Loucy (cell line): ENCODE measurements at regions not wholly inside any gene's neighbourhood (a gene's known extent, or its start where the extent isn't known, plus 50 kb on each side); places are given as distances from the start of the nearest gene placed in this dataset.

Experiments used
- H2AFZ ChIP-seq: fragments of 200-600 bp; sonication (generic); 2 replicates; pipeline ENCODE4 v1.6.0; 2016; ENCODE audit warnings: antibody characterized with exemption, mild to moderate bottlenecking, low read length, moderate library complexity
- H3F3A ChIP-seq: fragments of 200-600 bp; 2 replicates; pipeline ENCODE4 v1.6.0; 2016; ENCODE audit warnings: antibody characterized with exemption, low read depth, mild to moderate bottlenecking
- H3K27me3 ChIP-seq: fragments of 200-600 bp; sonication (generic); 2 replicates; pipeline ENCODE4 v1.6.1; 2014; ENCODE audit warnings: low read length, mild to moderate bottlenecking; ENCODE audit not compliant: insufficient read depth, poor library complexity, severe bottlenecking
- H3K36me3 ChIP-seq: fragments of 200-600 bp; sonication (generic); 2 replicates; pipeline ENCODE4 v1.6.1; 2016; ENCODE audit warnings: low read length; ENCODE audit not compliant: insufficient read depth
- H3K4me1 ChIP-seq: fragments of 200-600 bp; sonication (generic); 2 replicates; pipeline ENCODE4 v1.5.1; 2014; ENCODE audit warnings: low read length, mild to moderate bottlenecking; ENCODE audit not compliant: insufficient read depth, poor library complexity, severe bottlenecking
- H3K4me2 ChIP-seq: fragments of 200-600 bp; sonication (generic); 2 replicates; pipeline ENCODE4 v1.6.0; 2014; ENCODE audit warnings: antibody characterized with exemption, low read length, low read depth, mild to moderate bottlenecking; ENCODE audit not compliant: poor library complexity, severe bottlenecking
- H3K4me3 ChIP-seq: fragments of 200-600 bp; sonication (generic); 2 replicates; pipeline ENCODE4 v1.5.1; 2014; ENCODE audit warnings: low read length, mild to moderate bottlenecking, mixed read lengths; ENCODE audit not compliant: poor library complexity, severe bottlenecking
- H3K79me2 ChIP-seq: fragments of 200-600 bp; sonication (generic); 2 replicates; pipeline ENCODE4 v1.6.1; 2014; ENCODE audit warnings: low read length; ENCODE audit not compliant: insufficient read depth
- H3K9ac ChIP-seq: fragments of 200-600 bp; sonication (generic); 2 replicates; pipeline ENCODE4 v1.6.0; 2014; ENCODE audit warnings: mild to moderate bottlenecking, low read depth, low read length, moderate library complexity; ENCODE audit not compliant: poor library complexity, severe bottlenecking
- H3K9me2 ChIP-seq: fragments of 200-600 bp; sonication (generic); replicated peaks from 2 replicates; pipeline ENCODE4 v1.6.1; 2016; ENCODE audit warnings: low read depth, low read length, mixed read lengths
- H3K9me3 ChIP-seq: fragments of 200-600 bp; sonication (generic); 2 replicates; pipeline ENCODE4 v1.6.1; 2014; ENCODE audit warnings: mild to moderate bottlenecking, antibody characterized with exemption, low read length, low read depth; ENCODE audit not compliant: insufficient read depth
- H4K20me1 ChIP-seq: fragments of 200-600 bp; sonication (generic); 2 replicates; pipeline ENCODE4 v1.6.0; 2014; ENCODE audit warnings: antibody characterized with exemption, low read length, mild to moderate bottlenecking; ENCODE audit not compliant: insufficient read depth, poor library complexity, severe bottlenecking
- CTCF ChIP-seq: fragments of 200-600 bp; sonication (generic); conservative IDR thresholded peaks from 2 replicates; pipeline ENCODE4 v1.5.1; 2014; ENCODE audit warnings: mild to moderate bottlenecking, antibody characterized with exemption, low read length
- EZH2phosphoT487 ChIP-seq: fragments of 200-600 bp; IDR thresholded peaks from 2 replicates; pipeline ENCODE4 v1.6.1; 2018; ENCODE audit warnings: antibody characterized with exemption, mild to moderate bottlenecking, moderate library complexity, borderline replicate concordance

GRCh38 chr20:12203981-12204380 is 286.3 kb downstream of the BTBD3 start:
- no peak for TF ChIP-seq EZH2phosphoT487
- Histone ChIP-seq H3K27me3 (no peaks in the 10 kb centered on the region), H3K36me3 (no peaks in the 10 kb centered on the region), H2AFZ (no peak overlapping the region), H3K79me2 (no peaks in the 10 kb centered on the region), H4K20me1 (no peaks in the 10 kb centered on the region), H3K4me3 (no peak overlapping the region), H3K9me3 (no peaks in the 10 kb centered on the region), H3F3A (no peaks in the 10 kb centered on the region), H3K9ac (no peak overlapping the region), H3K4me1 (no peaks in the 10 kb centered on the region), H3K4me2 (no peak overlapping the region), H3K9me2 (no peaks in the 10 kb centered on the region)

DNA sequence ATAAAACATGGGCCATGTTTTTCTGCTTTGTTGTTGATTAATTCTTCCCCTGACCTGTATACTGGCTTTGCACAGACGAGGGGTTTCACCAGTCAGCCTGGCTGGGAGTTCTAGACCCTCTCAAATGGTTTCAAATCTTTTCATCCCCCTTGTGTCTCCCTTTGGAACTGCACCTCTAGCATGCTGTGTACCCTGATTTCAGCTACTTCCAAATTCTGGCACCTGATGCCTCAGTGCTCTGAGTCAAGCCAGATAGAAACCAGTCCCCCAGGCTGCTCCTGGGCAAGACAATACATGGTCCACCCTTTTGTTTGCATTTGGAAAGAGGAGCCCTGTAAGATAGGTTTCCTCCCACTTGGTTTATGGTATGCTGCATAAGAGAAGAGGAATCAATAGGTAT is 290.2 kb downstream of the BTBD3 start:
- H3K79me2 ChIP-seq = no peaks in the 10 kb centered on the region

GRCh38 chr20:12210591-12210990 is 292.9 kb downstream of the BTBD3 start:
- no peaks in the 10 kb centered on the region for H3K9me3 ChIP-seq
- no peak overlapping the region for H3K4me2 ChIP-seq
- H3K79me2 ChIP-seq = no peaks in the 10 kb centered on the region
- no peak for TF ChIP-seq CTCF
- no peak for TF ChIP-seq EZH2phosphoT487
- H3K9me2 ChIP-seq = no peaks in the 10 kb centered on the region
- H3K9ac ChIP-seq = no peak overlapping the region
- no peaks in the 10 kb centered on the region for H3F3A ChIP-seq
- peaks cover 11% of the 10 kb centered on the region for H3K4me1 ChIP-seq
- H2AFZ ChIP-seq = peak overlapping the region; percentile 36; the same call in 1 of the 2 replicates
- H4K20me1 ChIP-seq = no peaks in the 10 kb centered on the region
- no peaks in the 10 kb centered on the region for H3K27me3 ChIP-seq
- H3K36me3 ChIP-seq = no peaks in the 10 kb centered on the region
- H3K4me3 ChIP-seq = no peak overlapping the region

More for the DNA sequence above, 290.2 kb downstream of the BTBD3 start:
- H4K20me1 ChIP-seq = no peaks in the 10 kb centered on the region
- H2AFZ ChIP-seq = no peak overlapping the region
- no peaks in the 10 kb centered on the region for H3K9me3 ChIP-seq
- H3K27me3 ChIP-seq = no peaks in the 10 kb centered on the region
- peaks cover 11% of the 10 kb centered on the region for H3K4me1 ChIP-seq
- no peak overlapping the region for H3K9ac ChIP-seq
- H3K4me3 ChIP-seq = no peak overlapping the region
- H3K4me2 ChIP-seq = no peak overlapping the region
- no peaks in the 10 kb centered on the region for H3K9me2 ChIP-seq
- no peaks in the 10 kb centered on the region for H3K36me3 ChIP-seq
- H3F3A ChIP-seq = no peaks in the 10 kb centered on the region
- TF ChIP-seq CTCF (peak; percentile 84), EZH2phosphoT487 (no peak)

DNA sequence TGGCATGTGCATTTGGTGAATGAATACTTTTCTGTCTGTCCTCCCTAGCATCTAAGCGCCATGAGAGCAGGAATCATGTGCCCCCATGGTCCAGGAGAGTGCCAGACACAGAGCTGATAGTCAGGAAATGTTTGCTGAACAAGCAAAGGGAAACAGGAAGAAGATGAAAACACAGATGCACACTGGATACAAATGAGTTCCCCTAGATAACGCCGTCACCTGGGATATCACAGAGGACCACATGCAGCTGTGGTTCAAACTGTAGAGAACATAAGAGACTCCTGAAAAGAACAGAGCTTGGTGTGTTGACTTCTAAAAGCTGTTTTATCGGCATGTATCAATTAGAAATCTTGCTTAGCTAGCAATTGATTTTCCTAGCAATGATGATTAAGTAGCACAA is 293.7 kb downstream of the BTBD3 start:
- H3K36me3 ChIP-seq = no peaks in the 10 kb centered on the region
- no peak overlapping the region for H3K4me3 ChIP-seq
- no peak overlapping the region for H3K9ac ChIP-seq
- H3K79me2 ChIP-seq = no peaks in the 10 kb centered on the region
- TF ChIP-seq CTCF (no peak), EZH2phosphoT487 (no peak)
- no peaks in the 10 kb centered on the region for H3F3A ChIP-seq
- no peaks in the 10 kb centered on the region for H3K9me3 ChIP-seq
- H4K20me1 ChIP-seq = no peaks in the 10 kb centered on the region
- H3K4me1 ChIP-seq = peaks cover 11% of the 10 kb centered on the region
- H2AFZ ChIP-seq = peak overlapping the region; percentile 36; the same call in 1 of the 2 replicates
- no peaks in the 10 kb centered on the region for H3K27me3 ChIP-seq
- peak overlapping the region; percentile 18 for H3K4me2 ChIP-seq
- H3K9me2 ChIP-seq = no peaks in the 10 kb centered on the region
